ENCODE measurements at regions not wholly inside any gene's neighbourhood (a gene's known extent, or its start where the extent isn't known, plus 50 kb on each side); places are given as distances from the start of the nearest gene placed in this dataset.
A peak's percentile ranks its signal among the peaks of the same experiment; 100 is the strongest.

- H2BK120ac ChIP-seq (ENCODE audit: low read depth, low read length): no peak overlapping the region
- H3K4ac ChIP-seq (ENCODE audit: low read depth, low read length): no peak overlapping the region
- no TSS peak for BruUV-seq (replicated peaks)
- H2AK5ac ChIP-seq (ENCODE audit: low read depth, low read length): no peak overlapping the region
- no peaks in the 10 kb centered on the region for H3K27me3 ChIP-seq (ENCODE audit: control insufficient read depth, insufficient read depth, low read length)
- no peak overlapping the region for H4K8ac ChIP-seq (ENCODE audit: low read depth in 2 of 2, low read length in 2 of 2)
- POLR2A ChIA-PET (ENCODE audit: unreplicated experiment): no interaction called here
- no peak overlapping the region for H3K4me3 ChIP-seq (ENCODE audit: insufficient read depth, low read depth, low read length)
- no CpG with 5 or more reads among the region's 1 CpG for WGBS, 2 experiments (ENCODE audit: extremely low coverage in 2 of 2, insufficient read length in 1 of 2)
- no peak overlapping the region for H3K4me2 ChIP-seq (ENCODE audit: low read depth, low read length)
- no peak overlapping the region for H3K56ac ChIP-seq (ENCODE audit: extremely low read depth, insufficient read depth, low read length)
- no peaks in the 10 kb centered on the region for H3K79me1 ChIP-seq (ENCODE audit: low read depth in 1 of 2, low read length in 2 of 2)
- peak overlapping the region; percentile 32 for H2AFZ ChIP-seq (replicated peaks; ENCODE audit: low read length, poor library complexity)
- H3K23ac ChIP-seq (ENCODE audit: low read depth, low read length): no peak overlapping the region
- CTCF ChIA-PET: no interaction called here
- H4K5ac ChIP-seq (ENCODE audit: low read depth, low read length): no peak overlapping the region
- in situ Hi-C loops (cut with MboI; ENCODE audit: low sequenced_read_pairs): no loop called here
- no peaks in the 10 kb centered on the region for H3K4me1 ChIP-seq (ENCODE audit: control insufficient read depth, insufficient read depth, low read length)
- dilution Hi-C loops (cut with HindIII; ENCODE audit: low sequenced_read_pairs, unreplicated experiment): no loop called here
- no peaks in the 10 kb centered on the region for H4K20me1 ChIP-seq (ENCODE audit: insufficient read depth, low read length)
- H2BK5ac ChIP-seq (ENCODE audit: low read depth, low read length, poor library complexity, severe bottlenecking): no peak overlapping the region
- DNase-seq (no peak), ATAC-seq (ENCODE audit: low read depth) (no peak)
- intact Hi-C loops (cut with micrococcal nuclease): no loop called here
- no peak overlapping the region for H2BK20ac ChIP-seq (ENCODE audit: low read depth, low read length)
- no peaks in the 10 kb centered on the region for H3K36me3 ChIP-seq (ENCODE audit: control insufficient read depth, insufficient read depth, low read length)
- TF ChIP-seq CEBPB (IDR thresholded peaks at IDR 0.05; ENCODE audit: low read depth, low read length): no peak
- TF ChIP-seq RAD21 (IDR thresholded peaks at IDR 0.05; ENCODE audit: low read length): no peak
- no peak for TF ChIP-seq MAZ (IDR thresholded peaks at IDR 0.05; ENCODE audit: borderline replicate concordance, low read depth, low read length)
- TF ChIP-seq RCOR1 (IDR thresholded peaks at IDR 0.05; ENCODE audit: insufficient replicate concordance, low read length): no peak
- no peak for TF ChIP-seq ELK1 (IDR thresholded peaks at IDR 0.05; ENCODE audit: borderline replicate concordance, low read depth, low read length)
- no peak for TF ChIP-seq USF2 (IDR thresholded peaks at IDR 0.05; ENCODE audit: low read depth, low read length)
- no peak for TF ChIP-seq CTCF (conservative IDR thresholded peaks at IDR 0.05; ENCODE audit: low read depth, low read length)
- no peak for TF ChIP-seq MXI1 (IDR thresholded peaks at IDR 0.05; ENCODE audit: borderline replicate concordance, low read depth, low read length)
- TF ChIP-seq FOS (IDR thresholded peaks at IDR 0.05; ENCODE audit: low read depth, low read length): no peak
- no peak for TF ChIP-seq MAFK (IDR thresholded peaks at IDR 0.05; ENCODE audit: low read depth, low read length)
- no peak for TF ChIP-seq BHLHE40 (IDR thresholded peaks at IDR 0.05; ENCODE audit: low read depth, low read length)
- no peak for TF ChIP-seq SMC3 (IDR thresholded peaks at IDR 0.05; ENCODE audit: low read depth, low read length)
- no peak for TF ChIP-seq CHD1 (IDR thresholded peaks at IDR 0.05; ENCODE audit: low read depth, low read length)
- TF ChIP-seq POLR2A (IDR thresholded peaks at IDR 0.05; ENCODE audit: low read depth, low read length): no peak
- TF ChIP-seq NFE2L2 (IDR thresholded peaks at IDR 0.05; ENCODE audit: low read depth, low read length): no peak
- no peak for TF ChIP-seq RFX5 (IDR thresholded peaks at IDR 0.05; ENCODE audit: low read depth, low read length)
- H3K9ac ChIP-seq (ENCODE audit: low read depth, low read length): no peak overlapping the region
- H3K18ac ChIP-seq (ENCODE audit: low read depth, low read length): no peak overlapping the region
- H3K27ac ChIP-seq (ENCODE audit: insufficient read depth, low read length): no peak overlapping the region
- H3K9me3 ChIP-seq (ENCODE audit: control insufficient read depth, insufficient read depth, low read length): peaks cover 6% of the 10 kb centered on the region; the same call in 1 of the 2 replicates
- H4K91ac ChIP-seq (ENCODE audit: insufficient read depth, low read depth, low read length): no peak overlapping the region
- H3K9me1 ChIP-seq (ENCODE audit: insufficient read depth, low read length): no peaks in the 10 kb centered on the region
- H2BK15ac ChIP-seq (ENCODE audit: low read depth, low read length): no peak overlapping the region
- H3K14ac ChIP-seq (replicated peaks; ENCODE audit: low read depth, low read length): no peak overlapping the region
- H2AK9ac ChIP-seq (replicated peaks; ENCODE audit: low read depth, low read length, poor library complexity): no peak overlapping the region
Measured at GRCh38 chr4:96120206-96120605, 280.3 kb downstream of the PDHA2 start.
